ENCODE measurements at regions not wholly inside any gene's neighbourhood (a gene's known extent, or its start where the extent isn't known, plus 50 kb on each side); places are given as distances from the start of the nearest gene placed in this dataset.

DNA sequence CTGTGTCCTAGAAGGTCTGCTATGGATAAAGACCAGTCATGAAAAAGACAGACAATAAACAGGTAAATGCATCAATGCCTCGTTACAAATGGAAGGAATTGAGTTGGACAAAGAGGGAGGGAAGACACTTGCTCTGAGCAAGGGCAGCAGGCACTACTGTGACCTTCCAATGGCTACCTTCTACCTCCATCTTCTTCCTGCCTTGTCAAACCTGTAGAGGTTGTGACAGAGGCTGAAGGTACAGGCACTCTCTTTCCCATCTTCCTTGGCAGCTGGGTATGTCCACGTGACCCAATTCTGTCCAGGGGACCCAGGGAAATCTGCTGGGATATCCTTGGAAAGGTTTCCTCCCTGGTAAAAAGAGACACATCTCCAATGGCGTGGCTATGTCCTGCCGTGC is 274.8 kb downstream of the TFAP2C start:
- H3K9me3 ChIP-seq (ENCODE audit: control insufficient read depth in 2 of 3, insufficient read depth in 1 of 3, low read length in 3 of 3): peaks cover 0 to 5% (median 0%) of the 10 kb centered on the region in 3 donors
- no peak overlapping the region for H3K9ac ChIP-seq (ENCODE audit: low read length in 3 of 3)
- no peak overlapping the region for H3K27ac ChIP-seq (ENCODE audit: low read depth in 2 of 2, low read length in 2 of 2)
- no peaks in the 10 kb centered on the region for H3K27me3 ChIP-seq (ENCODE audit: control insufficient read depth, insufficient read depth, low read length)
- no peaks in the 10 kb centered on the region for H3K36me3 ChIP-seq (ENCODE audit: control insufficient read depth in 2 of 3, insufficient read depth in 3 of 3, low read length in 3 of 3)
- TF ChIP-seq, protein P1, sequence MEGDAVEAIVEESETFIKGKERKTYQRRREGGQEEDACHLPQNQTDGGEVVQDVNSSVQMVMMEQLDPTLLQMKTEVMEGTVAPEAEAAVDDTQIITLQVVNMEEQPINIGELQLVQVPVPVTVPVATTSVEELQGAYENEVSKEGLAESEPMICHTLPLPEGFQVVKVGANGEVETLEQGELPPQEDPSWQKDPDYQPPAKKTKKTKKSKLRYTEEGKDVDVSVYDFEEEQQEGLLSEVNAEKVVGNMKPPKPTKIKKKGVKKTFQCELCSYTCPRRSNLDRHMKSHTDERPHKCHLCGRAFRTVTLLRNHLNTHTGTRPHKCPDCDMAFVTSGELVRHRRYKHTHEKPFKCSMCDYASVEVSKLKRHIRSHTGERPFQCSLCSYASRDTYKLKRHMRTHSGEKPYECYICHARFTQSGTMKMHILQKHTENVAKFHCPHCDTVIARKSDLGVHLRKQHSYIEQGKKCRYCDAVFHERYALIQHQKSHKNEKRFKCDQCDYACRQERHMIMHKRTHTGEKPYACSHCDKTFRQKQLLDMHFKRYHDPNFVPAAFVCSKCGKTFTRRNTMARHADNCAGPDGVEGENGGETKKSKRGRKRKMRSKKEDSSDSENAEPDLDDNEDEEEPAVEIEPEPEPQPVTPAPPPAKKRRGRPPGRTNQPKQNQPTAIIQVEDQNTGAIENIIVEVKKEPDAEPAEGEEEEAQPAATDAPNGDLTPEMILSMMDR (IDR thresholded peaks at IDR 0.05; ENCODE audit: borderline replicate concordance, extremely low read depth, insufficient read depth): no peak
- intact Hi-C loops (cut with DNase I): no loop called here
- H3K4me3 ChIP-seq (ENCODE audit: low read length in 3 of 3): no peak overlapping the region
- no peaks in the 10 kb centered on the region for H3K4me1 ChIP-seq (ENCODE audit: control insufficient read depth in 2 of 3, insufficient read depth in 2 of 3, low read depth in 1 of 3, low read length in 3 of 3)
- FAIRE-seq: no peak
- DNase-seq: no peak

DNA sequence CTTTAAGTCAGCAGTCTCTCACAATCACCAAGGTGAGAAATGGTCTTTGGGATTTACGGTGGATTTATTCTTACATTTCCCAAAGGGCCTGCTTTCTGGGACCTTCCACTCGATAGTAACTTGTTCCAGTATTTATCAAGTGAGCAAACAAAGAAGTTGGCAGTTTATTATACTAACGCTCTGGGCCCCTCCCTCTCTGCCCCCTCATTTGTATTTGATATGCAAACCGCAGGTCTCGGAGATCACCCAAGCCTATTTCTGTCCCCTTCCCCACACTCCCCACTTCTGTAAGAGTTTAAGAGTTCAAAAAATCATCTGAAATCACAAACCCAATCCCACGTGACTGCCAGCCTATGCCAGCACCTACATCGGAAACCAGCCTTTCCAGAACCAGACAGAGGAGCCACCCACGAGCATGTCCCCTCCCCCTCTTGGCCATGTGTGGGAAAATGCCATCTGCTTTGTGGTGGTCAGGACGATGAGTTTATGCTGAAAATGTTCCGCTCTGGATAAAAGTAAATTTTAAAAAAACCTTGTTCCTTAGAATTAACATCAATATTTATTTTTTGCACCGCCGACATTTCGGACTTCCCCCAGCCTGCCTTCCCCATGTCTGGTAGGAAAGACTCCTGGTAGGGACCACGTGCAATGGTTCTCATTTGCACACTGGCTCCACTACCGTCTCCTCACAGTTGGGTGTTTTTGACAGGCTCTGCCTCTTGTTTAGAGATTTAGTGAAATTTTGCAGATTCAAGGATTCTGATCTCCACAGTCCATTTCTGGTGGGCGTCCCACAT is 281.0 kb downstream of the TFAP2C start:
- intact Hi-C loops (cut with DNase I): no loop called here
- H3K36me3 ChIP-seq (ENCODE audit: control insufficient read depth in 2 of 3, insufficient read depth in 3 of 3, low read length in 3 of 3): no peaks in the 10 kb centered on the region
- H3K27ac ChIP-seq (ENCODE audit: low read depth in 2 of 2, low read length in 2 of 2): no peak overlapping the region
- H3K9ac ChIP-seq (ENCODE audit: low read length in 3 of 3): no peak overlapping the region
- no peaks in the 10 kb centered on the region for H3K27me3 ChIP-seq (ENCODE audit: control insufficient read depth, insufficient read depth, low read length)
- DNase-seq: no peak
- H3K9me3 ChIP-seq (ENCODE audit: control insufficient read depth in 2 of 3, insufficient read depth in 1 of 3, low read length in 3 of 3): no peaks in the 10 kb centered on the region
- no peaks in the 10 kb centered on the region for H3K4me1 ChIP-seq (ENCODE audit: control insufficient read depth in 2 of 3, insufficient read depth in 2 of 3, low read depth in 1 of 3, low read length in 3 of 3)
- no peak overlapping the region for H3K4me3 ChIP-seq (ENCODE audit: low read length in 3 of 3)
- TF ChIP-seq, protein P1 (IDR thresholded peaks at IDR 0.05; ENCODE audit: borderline replicate concordance, extremely low read depth, insufficient read depth): no peak
- no peak for FAIRE-seq

DNA sequence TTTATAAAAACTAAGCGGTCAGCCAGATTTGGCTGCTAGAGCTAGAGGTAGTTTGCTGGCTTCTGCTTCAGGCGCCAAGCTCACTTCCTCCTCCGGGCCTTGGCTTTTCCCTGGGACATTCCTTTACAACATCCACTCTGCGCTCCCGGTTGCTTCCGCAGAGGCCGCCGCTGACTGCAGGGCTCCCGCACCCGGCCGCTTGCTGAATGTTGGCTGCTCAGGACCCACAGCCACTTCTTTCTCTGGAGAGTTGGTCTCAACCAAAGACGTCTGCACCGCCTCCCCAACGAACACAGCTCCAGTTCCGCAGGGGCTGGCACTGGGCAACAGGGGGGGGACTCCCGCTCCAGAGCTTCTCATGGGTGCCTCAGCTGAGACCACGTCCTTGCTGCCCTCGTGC is 282.8 kb downstream of the TFAP2C start:
- H3K9ac ChIP-seq (ENCODE audit: low read length in 3 of 3): no peak overlapping the region
- no peaks in the 10 kb centered on the region for H3K27me3 ChIP-seq (ENCODE audit: control insufficient read depth, insufficient read depth, low read length)
- no peaks in the 10 kb centered on the region for H3K4me1 ChIP-seq (ENCODE audit: control insufficient read depth in 2 of 3, insufficient read depth in 2 of 3, low read depth in 1 of 3, low read length in 3 of 3)
- no peaks in the 10 kb centered on the region for H3K9me3 ChIP-seq (ENCODE audit: control insufficient read depth in 2 of 3, insufficient read depth in 1 of 3, low read length in 3 of 3)
- TF ChIP-seq, protein P1 (IDR thresholded peaks at IDR 0.05; ENCODE audit: borderline replicate concordance, extremely low read depth, insufficient read depth): no peak
- DNase-seq (no peak), FAIRE-seq (no peak)
- intact Hi-C loops (cut with DNase I): no loop called here
- H3K27ac ChIP-seq (ENCODE audit: low read depth in 2 of 2, low read length in 2 of 2): no peak overlapping the region
- no peak overlapping the region for H3K4me3 ChIP-seq (ENCODE audit: low read length in 3 of 3)
- no peaks in the 10 kb centered on the region for H3K36me3 ChIP-seq (ENCODE audit: control insufficient read depth in 2 of 3, insufficient read depth in 3 of 3, low read length in 3 of 3)

All from kidney (tissue), 13 donors.